Stimulated activated CD4-positive, alpha-beta T cell treated with anti-CD3 and anti-CD28 coated beads, Interleukin-2, amount 100 ng/mL, for 48 hours (primary cell): ENCODE measurements at regions not wholly inside any gene's neighbourhood (a gene's known extent, or its start where the extent isn't known, plus 50 kb on each side); places are given as distances from the start of the nearest gene placed in this dataset.

Source experiments
- DNase-seq, 2 donors: peaks; one replicate each; pipeline ENCODE4 v3.0.0-alpha.2; 2020

GRCh38 chr6:11290027-11290426 lies 57.6 kb upstream of the NEDD9 start:
- DNase-seq: no peak

GRCh38 chr6:11288065-11288464 lies 55.6 kb upstream of the NEDD9 start:
- no peak for DNase-seq

GRCh38 chr6:11284996-11285395 lies 52.5 kb upstream of the NEDD9 start:
- no peak for DNase-seq

GRCh38 chr6:11283629-11284028 lies 51.2 kb upstream of the NEDD9 start:
- DNase-seq: no peak

- DNase-seq: no peak
Observed at GRCh38 chr6:11282875-11283274, 50.4 kb upstream of the NEDD9 start.
